Calu3 (cell line): ENCODE measurements at regions not wholly inside any gene's neighbourhood (a gene's known extent, or its start where the extent isn't known, plus 50 kb on each side); places are given as distances from the start of the nearest gene placed in this dataset.
"Not testable (repeated sequence)": the region's sequence is repeated elsewhere in the genome, so short reads cannot be mapped to it uniquely, and the experiment has no call there.

ENCODE experiments used
- BruUV-seq: library from RNA; stranded (reverse); fragments of 400-500 nt; replicated peaks from 2 replicates; lab custom pipeline; 2021; lab: Mats Ljungman, UMichigan
- CTCF ChIA-PET: fragments of 300-600 bp; sonication (Branson Sonifier 250); formaldehyde crosslinking; loops from one replicate; lab custom pipeline; 2022; ENCODE audit warnings: antibody characterized with exemption; lab: Charles Lee
- DNase-seq: peaks from one replicate; pipeline ENCODE4 v3.0.0; 2022
- H3K27ac Mint-ChIP-seq: one replicate; pipeline ENCODE4 v1.8.0; 2022; ENCODE audit warnings: mixed read lengths; ENCODE audit not compliant: unreplicated experiment
- H3K27me3 Mint-ChIP-seq: one replicate; pipeline ENCODE4 v1.8.0; 2022; ENCODE audit warnings: mixed read lengths; ENCODE audit not compliant: unreplicated experiment
- H3K36me3 Mint-ChIP-seq: one replicate; pipeline ENCODE4 v1.8.0; 2022; ENCODE audit warnings: mild to moderate bottlenecking, moderate library complexity, mixed read lengths; ENCODE audit not compliant: insufficient read depth, unreplicated experiment
- H3K4me1 Mint-ChIP-seq: one replicate; pipeline ENCODE4 v1.8.0; 2022; ENCODE audit warnings: mild to moderate bottlenecking, low read depth, mixed read lengths; ENCODE audit not compliant: unreplicated experiment
- H3K4me3 Mint-ChIP-seq: one replicate; pipeline ENCODE4 v1.8.0; 2022; ENCODE audit warnings: mild to moderate bottlenecking, low read depth, moderate library complexity, mixed read lengths; ENCODE audit not compliant: unreplicated experiment
- H3K9me3 Mint-ChIP-seq: one replicate; pipeline ENCODE4 v1.8.0; 2022; ENCODE audit warnings: low read depth, mixed read lengths; ENCODE audit not compliant: unreplicated experiment
- CTCF ChIP-seq: fragments of 200-600 bp; IDR thresholded peaks from one replicate; pipeline ENCODE4 v1.8.0; 2022; ENCODE audit warnings: antibody characterized with exemption; ENCODE audit not compliant: unreplicated experiment
- intact Hi-C: fragments of 100-400 bp; cut with micrococcal nuclease; formaldehyde crosslinking; loops from one replicate; pipeline ENCODE4 v1.10.0; 2022; ENCODE audit not compliant: unreplicated experiment

- Mint-ChIP-seq H3K27me3 (no peaks in the 10 kb centered on the region), H3K9me3 (no peaks in the 10 kb centered on the region), H3K36me3 (no peaks in the 10 kb centered on the region), H3K4me1 (no peaks in the 10 kb centered on the region), H3K27ac (no peak overlapping the region), H3K4me3 (no peak overlapping the region)
- no peak for TF ChIP-seq CTCF
- intact Hi-C loops, result no loop called here
- BruUV-seq, result no TSS peak
- DNase-seq, result no peak
- CTCF ChIA-PET, result no interaction called here
These were observed 273.2 kb upstream of the TECRL start for GRCh38 chr4:64682481-64682880.

GRCh38 chr4:64673121-64673520, 263.9 kb upstream of the TECRL start:
- CTCF ChIA-PET, H3K9me3 Mint-ChIP-seq, H3K4me1 Mint-ChIP-seq, H3K27me3 Mint-ChIP-seq, H3K36me3 Mint-ChIP-seq, intact Hi-C loops, BruUV-seq, DNase-seq, H3K4me3 Mint-ChIP-seq, H3K27ac Mint-ChIP-seq: not testable (repeated sequence)

- intact Hi-C loops, result no loop called here
- Mint-ChIP-seq H3K4me1 (no peaks in the 10 kb centered on the region), H3K36me3 (no peaks in the 10 kb centered on the region), H3K27ac (no peak overlapping the region), H3K9me3 (peaks cover under 1% of the 10 kb centered on the region), H3K27me3 (no peaks in the 10 kb centered on the region), H3K4me3 (no peak overlapping the region)
- DNase-seq, result no peak
- TF ChIP-seq CTCF, result no peak
- no TSS peak for BruUV-seq
- CTCF ChIA-PET, result interaction anchor here (0.7 kb wide), 1 partner anchor 1203 kb away, joined by 4 read pairs; no protein-coding TSS in a partner anchor
These were observed 261.4 kb upstream of the TECRL start for GRCh38 chr4:64670647-64671046.

GRCh38 chr4:64643841-64644240, 234.6 kb upstream of the TECRL start:
- intact Hi-C loops, result no loop called here
- no peaks in the 10 kb centered on the region for H3K27me3 Mint-ChIP-seq
- no peak for DNase-seq
- H3K27ac Mint-ChIP-seq, result no peak overlapping the region
- no peaks in the 10 kb centered on the region for H3K4me1 Mint-ChIP-seq
- no peaks in the 10 kb centered on the region for H3K9me3 Mint-ChIP-seq
- no peak overlapping the region for H3K4me3 Mint-ChIP-seq
- BruUV-seq, result no TSS peak
- CTCF ChIA-PET, result no interaction called here
- TF ChIP-seq CTCF, result no peak
- H3K36me3 Mint-ChIP-seq, result no peaks in the 10 kb centered on the region

GRCh38 chr4:64642936-64643335, 233.7 kb upstream of the TECRL start:
- Mint-ChIP-seq H3K9me3 (no peaks in the 10 kb centered on the region), H3K36me3 (no peaks in the 10 kb centered on the region), H3K27ac (no peak overlapping the region), H3K27me3 (no peaks in the 10 kb centered on the region), H3K4me1 (no peaks in the 10 kb centered on the region), H3K4me3 (no peak overlapping the region)
- no TSS peak for BruUV-seq
- intact Hi-C loops, result no loop called here
- CTCF ChIA-PET, result no interaction called here
- no peak for TF ChIP-seq CTCF
- DNase-seq, result no peak

GRCh38 chr4:64640402-64640801, 231.2 kb upstream of the TECRL start:
- H3K36me3 Mint-ChIP-seq, H3K4me3 Mint-ChIP-seq, intact Hi-C loops, CTCF ChIA-PET, H3K9me3 Mint-ChIP-seq, H3K4me1 Mint-ChIP-seq, H3K27ac Mint-ChIP-seq, DNase-seq, BruUV-seq, H3K27me3 Mint-ChIP-seq: not testable (repeated sequence)
